K562 (cell line): ENCODE measurements at regions not wholly inside any gene's neighbourhood (a gene's known extent, or its start where the extent isn't known, plus 50 kb on each side); places are given as distances from the start of the nearest gene placed in this dataset.

Experiments used
- ELF2 ChIP-seq: fragments of 250-450 bp; sonication (Bioruptor Pico); IDR thresholded peaks from 2 replicates; pipeline ENCODE4 v1.5.0; 2021; ENCODE audit warnings: mild to moderate bottlenecking
- EZH2 ChIP-seq: IDR thresholded peaks from 2 replicates; pipeline ENCODE4 v1.6.1; 2012; ENCODE audit warnings: low read depth, mild to moderate bottlenecking, inconsistent platforms, low read length, borderline replicate concordance
- FIP1L1 ChIP-seq: fragments of 200-400 bp; formaldehyde crosslinking; IDR thresholded peaks from 2 replicates; pipeline ENCODE4 v1.6.1; 2018; ENCODE audit warnings: mild to moderate bottlenecking, low read depth, low read length; ENCODE audit not compliant: poor library complexity, severe bottlenecking
- SREBF2 ChIP-seq: sonication (generic); formaldehyde crosslinking; IDR thresholded peaks from 2 replicates; pipeline ENCODE4 v1.4.0; 2020; ENCODE audit warnings: mild to moderate bottlenecking, missing genetic modification reagents
- TRIM24 ChIP-seq, 2 experiments: fragments of 450-650 bp; IDR thresholded peaks; 2 replicates each; pipeline ENCODE4 v1.6.1; 2016
- ZC3H8 ChIP-seq: fragments of 450-650 bp; IDR thresholded peaks from 2 replicates; pipeline ENCODE4 v1.6.1; 2017
- TF ChIP-seq, protein P1 (sequence below): IDR thresholded peaks from 2 replicates; pipeline ENCODE4 v1.6.1; 2014; ENCODE audit warnings: antibody characterized with exemption
- TF ChIP-seq, protein P2 (sequence below), 3 experiments: IDR thresholded peaks in 2 of 3; conservative IDR thresholded peaks in 1 of 3; 2 replicates each; pipeline ENCODE4 v1.5.1; 2011 to 2012; ENCODE audit warnings: low read length in 3 of 3, mild to moderate bottlenecking in 3 of 3, control low read depth in 2 of 3, improper control_type of control experiment in 1 of 3, inconsistent platforms in 1 of 3, low read depth in 1 of 3, mixed read lengths in 1 of 3, moderate library complexity in 1 of 3; ENCODE audit not compliant: insufficient read depth in 2 of 3

DNA sequence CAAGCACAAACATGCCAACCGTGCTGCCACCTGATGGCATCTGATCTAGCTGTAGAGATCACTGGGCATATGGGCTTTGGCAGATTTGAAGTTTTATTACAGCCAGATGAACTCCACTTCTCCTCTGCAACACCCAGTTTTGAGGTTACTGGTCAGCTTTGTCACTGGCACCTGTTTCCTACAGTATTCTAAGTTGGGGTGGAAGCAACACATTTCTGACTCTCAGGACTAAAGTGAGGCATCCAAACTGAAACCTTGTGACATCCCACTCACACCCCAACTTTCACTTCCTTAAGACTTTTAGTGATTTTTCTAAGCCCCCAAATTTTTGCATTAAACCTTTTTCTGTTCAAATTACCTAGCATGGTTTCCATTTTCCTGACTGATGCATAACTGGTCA, 115.1 kb upstream of the PCDH18 start:
- TF ChIP-seq, protein P1, sequence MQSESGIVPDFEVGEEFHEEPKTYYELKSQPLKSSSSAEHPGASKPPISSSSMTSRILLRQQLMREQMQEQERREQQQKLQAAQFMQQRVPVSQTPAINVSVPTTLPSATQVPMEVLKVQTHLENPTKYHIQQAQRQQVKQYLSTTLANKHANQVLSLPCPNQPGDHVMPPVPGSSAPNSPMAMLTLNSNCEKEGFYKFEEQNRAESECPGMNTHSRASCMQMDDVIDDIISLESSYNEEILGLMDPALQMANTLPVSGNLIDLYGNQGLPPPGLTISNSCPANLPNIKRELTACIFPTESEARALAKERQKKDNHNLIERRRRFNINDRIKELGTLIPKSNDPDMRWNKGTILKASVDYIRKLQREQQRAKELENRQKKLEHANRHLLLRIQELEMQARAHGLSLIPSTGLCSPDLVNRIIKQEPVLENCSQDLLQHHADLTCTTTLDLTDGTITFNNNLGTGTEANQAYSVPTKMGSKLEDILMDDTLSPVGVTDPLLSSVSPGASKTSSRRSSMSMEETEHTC, result no peak
- TF ChIP-seq FIP1L1 (no peak), TRIM24 (IDR thresholded peaks at IDR 0.05) (no peak), EZH2 (no peak), ZC3H8 (no peak), SREBF2 (CRISPR knock-in tag) (no peak), ELF2 (CRISPR knock-in tag) (no peak)
- TF ChIP-seq, protein P2, sequence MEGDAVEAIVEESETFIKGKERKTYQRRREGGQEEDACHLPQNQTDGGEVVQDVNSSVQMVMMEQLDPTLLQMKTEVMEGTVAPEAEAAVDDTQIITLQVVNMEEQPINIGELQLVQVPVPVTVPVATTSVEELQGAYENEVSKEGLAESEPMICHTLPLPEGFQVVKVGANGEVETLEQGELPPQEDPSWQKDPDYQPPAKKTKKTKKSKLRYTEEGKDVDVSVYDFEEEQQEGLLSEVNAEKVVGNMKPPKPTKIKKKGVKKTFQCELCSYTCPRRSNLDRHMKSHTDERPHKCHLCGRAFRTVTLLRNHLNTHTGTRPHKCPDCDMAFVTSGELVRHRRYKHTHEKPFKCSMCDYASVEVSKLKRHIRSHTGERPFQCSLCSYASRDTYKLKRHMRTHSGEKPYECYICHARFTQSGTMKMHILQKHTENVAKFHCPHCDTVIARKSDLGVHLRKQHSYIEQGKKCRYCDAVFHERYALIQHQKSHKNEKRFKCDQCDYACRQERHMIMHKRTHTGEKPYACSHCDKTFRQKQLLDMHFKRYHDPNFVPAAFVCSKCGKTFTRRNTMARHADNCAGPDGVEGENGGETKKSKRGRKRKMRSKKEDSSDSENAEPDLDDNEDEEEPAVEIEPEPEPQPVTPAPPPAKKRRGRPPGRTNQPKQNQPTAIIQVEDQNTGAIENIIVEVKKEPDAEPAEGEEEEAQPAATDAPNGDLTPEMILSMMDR (IDR thresholded peaks at IDR 0.05 in 2 of 3, conservative IDR thresholded peaks at IDR 0.05 in 1 of 3; ENCODE audit: insufficient read depth in 2 of 3, low read depth in 1 of 3, low read length in 3 of 3), result no peak
